ENCODE measurements at regions not wholly inside any gene's neighbourhood (a gene's known extent, or its start where the extent isn't known, plus 50 kb on each side); places are given as distances from the start of the nearest gene placed in this dataset.

- Histone ChIP-seq H2BK12ac (ENCODE audit: insufficient read length, low read depth, low read length) (no peak overlapping the region), H2AK5ac (ENCODE audit: insufficient read length, low read length) (no peak overlapping the region), H4K91ac (ENCODE audit: insufficient read length, low read depth, low read length) (no peak overlapping the region), H3T11ph (ENCODE audit: low read length) (no peak overlapping the region), H3K4ac (ENCODE audit: low read depth, low read length) (no peak overlapping the region), H3K23me2 (ENCODE audit: insufficient read length, low read depth, low read length, poor library complexity, severe bottlenecking) (no peaks in the 10 kb centered on the region), H3K9me3 (ENCODE audit: control insufficient read depth, low read depth, low read length) (no peaks in the 10 kb centered on the region), H3K27me3 (ENCODE audit: insufficient read depth, low read length) (no peaks in the 10 kb centered on the region), H2BK20ac (ENCODE audit: low read depth, low read length, poor library complexity, severe bottlenecking) (no peak overlapping the region), H2BK5ac (ENCODE audit: insufficient read length, low read length) (no peak overlapping the region), H3K4me2 (ENCODE audit: insufficient read depth, insufficient read length, low read length) (no peak overlapping the region), H4K20me1 (ENCODE audit: control insufficient read depth, insufficient read depth, insufficient read length) (no peaks in the 10 kb centered on the region), H4K5ac (ENCODE audit: insufficient read length, low read depth, low read length) (no peak overlapping the region), H3K27ac (ENCODE audit: insufficient read length, low read depth, low read length) (no peak overlapping the region), H2AFZ (ENCODE audit: low read length) (no peak overlapping the region), H3K9ac (ENCODE audit: extremely low read depth, insufficient read length, low read length) (no peak overlapping the region), H2BK120ac (ENCODE audit: low read depth, low read length, poor library complexity, severe bottlenecking) (no peak overlapping the region), H3K56ac (ENCODE audit: insufficient read length, low read depth, low read length) (no peak overlapping the region), H3K79me1 (ENCODE audit: insufficient read depth, low read depth, low read length, poor library complexity, severe bottlenecking) (no peaks in the 10 kb centered on the region), H3K18ac (ENCODE audit: insufficient read length, low read depth, low read length) (no peak overlapping the region), H4K8ac (replicated peaks; ENCODE audit: insufficient read length, low read depth, low read length) (no peak overlapping the region), H3K4me1 (ENCODE audit: insufficient read depth, low read length) (no peaks in the 10 kb centered on the region), H3K23ac (ENCODE audit: insufficient read length, low read depth, low read length) (no peak overlapping the region), H2BK15ac (ENCODE audit: low read depth, low read length) (no peak overlapping the region), H3K14ac (ENCODE audit: insufficient read depth, low read length) (no peak overlapping the region), H3K79me2 (ENCODE audit: insufficient read depth, low read length) (no peaks in the 10 kb centered on the region)
- Mint-ChIP-seq H3K36me3 (ENCODE audit: insufficient read depth in 1 of 3, low read depth in 3 of 3) (no peaks in the 10 kb centered on the region), H3K4me1 (peaks cover 10 to 11% of the 10 kb centered on the region in 2 experiments), H3K27me3 (ENCODE audit: low read depth) (peaks cover 6% of the 10 kb centered on the region; the same call in 1 of the 2 replicates), H3K4me3 (no peak overlapping the region), H3K27ac (no peak overlapping the region), H3K9me3 (no peaks in the 10 kb centered on the region)
- no CpG with 5 or more reads among the region's 3 CpGs for WGBS (ENCODE audit: extremely low coverage, insufficient read length, low lambda C conversion rate)
- TF ChIP-seq CTCF (conservative IDR thresholded peaks at IDR 0.05): no peak
- no peak for DNase-seq
These were observed 74.6 kb downstream of the FOXD1 start for GRCh38 chr5:73373814-73374510.

Data from H9 (cell line).